ENCODE measurements at regions not wholly inside any gene's neighbourhood (a gene's known extent, or its start where the extent isn't known, plus 50 kb on each side); places are given as distances from the start of the nearest gene placed in this dataset.
"Not testable (repeated sequence)": the region's sequence is repeated elsewhere in the genome, so short reads cannot be mapped to it uniquely, and the experiment has no call there.

GRCh38 chr5:62994842-62995241 is 416.2 kb downstream of the LRRC70 start:
- not testable (repeated sequence) for DNase-seq (ENCODE audit: low read depth in 2 of 3, low spot score in 2 of 3)

DNA sequence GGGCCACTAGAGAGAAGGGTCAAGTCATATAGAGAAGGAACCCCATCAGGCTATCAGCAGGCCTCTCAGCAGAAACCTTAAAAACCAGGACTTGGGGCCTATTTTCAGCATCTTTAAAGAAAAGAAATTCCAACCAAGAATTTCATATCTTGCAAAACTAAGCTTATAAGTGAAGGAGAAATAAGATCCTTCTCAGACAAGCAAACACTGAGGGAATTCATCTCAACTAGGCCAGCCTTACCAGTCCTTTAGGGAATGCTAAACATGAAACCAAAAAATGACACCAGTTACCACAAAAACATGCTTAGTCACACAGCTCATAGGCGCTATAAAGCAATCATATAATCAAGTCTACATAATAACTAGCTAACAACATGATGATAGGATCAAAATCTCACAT is 407.1 kb downstream of the LRRC70 start:
- no peak for DNase-seq (ENCODE audit: low read depth in 2 of 3, low spot score in 2 of 3)

DNA sequence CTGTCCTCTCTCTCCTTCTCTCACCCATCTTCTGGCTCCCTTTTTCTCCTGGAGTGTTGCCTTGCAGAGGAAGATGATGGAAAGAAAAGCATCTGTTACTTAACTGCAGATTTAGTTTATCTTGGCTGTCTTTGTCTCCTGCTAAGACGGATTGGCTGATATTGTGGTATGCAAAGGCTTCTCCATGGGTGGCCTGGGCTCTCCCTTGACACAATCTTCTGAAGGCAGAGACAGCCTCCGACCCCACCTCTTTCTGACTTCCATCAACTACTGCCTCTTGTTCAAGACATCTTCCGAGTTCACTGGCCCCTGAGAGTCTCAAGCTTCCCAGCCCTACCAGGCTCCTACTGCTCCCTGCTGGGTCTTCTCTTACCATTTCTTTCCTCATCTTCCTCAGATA is 403.7 kb downstream of the LRRC70 start:
- no peak for DNase-seq (ENCODE audit: low read depth in 2 of 3, low spot score in 2 of 3)

DNA sequence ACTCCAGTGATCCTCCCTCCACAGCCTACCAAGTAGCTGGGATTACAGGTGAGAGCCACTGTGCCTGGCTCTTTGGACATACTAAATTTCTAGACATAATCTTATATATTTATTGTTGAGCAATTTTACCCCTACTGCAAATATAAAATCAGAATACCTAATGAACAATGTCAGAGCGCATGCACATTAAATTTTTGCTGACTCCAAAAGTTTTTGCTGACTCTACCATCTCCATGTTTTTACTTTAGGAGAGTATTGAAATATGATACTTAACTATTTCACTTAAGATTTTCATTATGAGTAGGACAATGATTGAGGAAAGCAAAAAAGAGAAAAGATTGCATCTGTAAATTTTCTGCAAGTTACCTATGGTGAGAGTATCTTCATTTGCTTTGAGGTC is 402.3 kb downstream of the LRRC70 start:
- DNase-seq (ENCODE audit: low read depth in 2 of 3, low spot score in 2 of 3), result no peak

DNA sequence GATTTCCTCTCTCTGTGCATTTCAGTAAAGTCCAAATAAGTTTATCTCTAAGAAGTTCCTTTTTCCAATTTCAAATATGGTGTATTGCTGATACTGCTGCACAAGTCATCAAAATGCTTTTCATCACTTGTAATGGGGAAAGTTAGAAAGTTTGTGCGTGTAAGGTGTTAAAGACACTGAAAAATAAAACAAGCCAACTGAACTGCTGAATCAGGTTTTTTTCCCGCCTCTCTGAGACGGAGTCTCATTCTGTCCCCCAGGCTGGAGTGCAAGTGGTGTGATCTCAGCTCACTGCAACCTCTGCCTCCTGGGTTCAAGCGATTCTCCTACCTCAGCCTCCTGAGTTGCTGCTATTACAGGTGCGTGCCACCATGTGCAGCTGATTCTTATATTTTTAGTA is 400.9 kb downstream of the LRRC70 start:
- no peak for DNase-seq (ENCODE audit: low read depth in 2 of 3, low spot score in 2 of 3)

DNA sequence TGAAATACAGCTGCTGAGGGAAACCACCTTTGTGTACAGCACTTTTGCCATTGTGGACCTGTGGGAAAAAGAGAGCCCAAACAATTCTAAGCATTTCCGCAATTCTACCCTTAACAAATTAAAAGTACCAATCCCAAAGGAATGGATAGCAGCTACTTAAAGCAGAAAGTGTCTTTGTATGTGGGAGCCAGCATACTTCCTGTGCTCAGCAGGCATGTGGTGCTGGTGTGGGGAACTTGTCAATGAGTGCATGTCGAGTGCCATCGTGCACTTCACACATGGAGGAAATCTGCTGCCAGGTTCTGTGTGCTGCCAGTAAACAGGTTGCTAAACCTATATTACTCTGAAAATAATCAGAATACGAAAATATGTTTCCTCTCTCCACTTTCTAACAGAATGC is 399.0 kb downstream of the LRRC70 start:
- no peak for DNase-seq (ENCODE audit: low read depth in 2 of 3, low spot score in 2 of 3)

GRCh38 chr5:62974623-62975022 is 396.0 kb downstream of the LRRC70 start:
- DNase-seq (ENCODE audit: low read depth in 2 of 3, low spot score in 2 of 3), result no peak

- DNase-seq (ENCODE audit: low read depth in 2 of 3, low spot score in 2 of 3), result no peak
Measured at GRCh38 chr5:62969409-62970120, 390.9 kb downstream of the LRRC70 start.

DNA sequence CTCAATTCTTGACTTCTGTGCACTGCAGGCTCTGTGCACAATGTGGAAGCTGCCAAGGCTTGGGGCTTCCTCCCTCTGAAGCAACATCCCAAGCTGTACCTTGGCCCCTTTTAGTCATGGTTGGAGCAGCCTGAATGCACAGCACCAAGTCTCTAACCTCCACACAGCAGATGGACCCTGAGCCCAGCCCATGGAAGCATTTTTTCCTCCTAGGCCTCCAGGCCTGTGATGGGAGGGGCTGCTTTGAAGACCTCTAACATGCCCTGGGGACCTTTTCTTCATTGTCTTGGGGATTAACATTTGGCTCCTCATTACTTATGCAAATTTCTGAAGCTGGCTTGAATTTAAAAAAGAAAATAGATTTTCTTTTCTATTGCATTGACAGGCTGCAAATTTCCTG is 385.8 kb downstream of the LRRC70 start:
- no peak for DNase-seq (ENCODE audit: low read depth in 2 of 3, low spot score in 2 of 3)

DNA sequence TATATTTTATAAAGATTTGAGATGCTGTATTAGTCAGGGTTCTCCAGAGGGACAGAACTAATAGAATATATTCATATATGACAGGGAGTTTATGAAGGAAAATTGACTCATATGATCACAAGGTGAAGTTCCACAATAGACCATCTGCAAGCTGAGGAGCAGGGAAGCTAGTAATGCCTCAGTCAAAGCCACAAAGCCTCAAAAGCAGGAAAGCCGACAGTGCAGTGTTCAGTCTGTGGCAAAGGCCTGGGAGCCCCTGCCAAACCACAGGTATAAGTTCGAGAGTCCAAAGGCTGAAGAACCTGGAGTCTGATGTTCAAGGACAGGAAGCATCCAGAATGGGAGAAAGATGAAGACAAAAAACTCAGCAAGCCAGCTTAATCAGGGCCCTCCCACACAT is 382.2 kb downstream of the LRRC70 start:
- DNase-seq (ENCODE audit: low read depth in 2 of 3, low spot score in 2 of 3), result no peak

GRCh38 chr5:62956597-62956996 is 378.0 kb downstream of the LRRC70 start:
- DNase-seq (ENCODE audit: low read depth in 2 of 3, low spot score in 2 of 3), result no peak

DNA sequence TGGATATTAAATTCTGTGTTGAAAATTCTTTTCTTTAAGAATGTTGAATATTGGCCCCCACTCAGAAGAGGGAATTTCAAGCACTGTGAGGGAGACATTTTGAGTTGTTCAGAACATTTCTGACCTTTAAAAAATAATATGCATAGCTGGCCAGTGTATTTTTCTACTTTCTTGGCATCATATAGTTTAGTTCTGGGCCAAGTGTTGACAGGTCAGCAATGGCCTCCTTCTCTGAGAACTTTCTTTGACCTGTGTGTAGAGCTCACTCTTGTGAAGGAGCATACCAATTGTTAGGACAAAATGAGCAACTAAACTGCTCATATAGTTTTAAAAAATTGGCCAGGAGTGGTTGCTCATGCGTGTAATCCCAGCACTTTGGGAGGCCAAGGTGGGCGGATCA is 376.0 kb downstream of the LRRC70 start:
- no peak for DNase-seq (ENCODE audit: low read depth in 2 of 3, low spot score in 2 of 3)

- DNase-seq (ENCODE audit: low read depth in 2 of 3, low spot score in 2 of 3), result no peak
Measured at GRCh38 chr5:62948301-62948700, 369.7 kb downstream of the LRRC70 start.

DNA sequence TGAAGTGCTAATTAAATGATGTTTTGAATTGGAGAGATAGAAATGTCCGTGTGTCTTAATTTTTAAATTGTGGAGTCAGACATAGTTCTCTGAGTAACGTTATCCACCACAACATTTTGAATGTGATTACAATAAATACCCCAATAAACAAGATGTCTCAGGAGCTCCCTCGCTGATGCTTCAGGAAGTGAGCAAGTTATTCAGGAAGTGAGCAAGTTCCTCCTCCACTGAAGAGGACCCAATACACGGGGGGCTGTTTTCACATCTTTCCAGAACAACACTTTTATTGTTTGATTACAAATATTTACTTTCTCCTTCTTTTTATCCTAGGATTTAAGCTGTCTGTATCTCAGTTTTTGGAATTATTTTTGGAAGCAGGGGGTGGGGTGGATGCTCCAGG is 363.8 kb downstream of the LRRC70 start:
- no peak for DNase-seq (ENCODE audit: low read depth in 2 of 3, low spot score in 2 of 3)

DNA sequence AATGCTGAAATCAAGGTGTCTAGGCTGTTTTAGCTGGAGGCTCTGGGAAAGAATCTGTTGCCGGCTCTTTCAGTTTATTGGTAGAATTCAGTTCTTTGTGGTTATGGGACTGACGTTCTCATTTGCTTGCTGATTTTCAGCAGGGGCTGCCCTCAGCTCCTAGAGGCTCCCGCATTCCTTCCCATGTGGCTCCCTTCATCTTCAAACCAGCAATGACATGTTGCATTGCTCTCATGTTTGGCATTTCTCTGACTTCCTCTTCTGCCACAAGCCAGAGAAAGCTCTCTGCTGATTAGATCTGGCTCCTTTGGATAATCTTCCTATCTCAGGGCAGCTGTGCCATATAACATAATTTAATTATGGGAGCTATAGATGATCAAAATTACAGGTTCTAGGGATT is 360.3 kb downstream of the LRRC70 start:
- DNase-seq (ENCODE audit: low read depth in 2 of 3, low spot score in 2 of 3), result no peak

- no peak for DNase-seq (ENCODE audit: low read depth in 2 of 3, low spot score in 2 of 3)
Measured at GRCh38 chr5:62937661-62938558, 359.3 kb downstream of the LRRC70 start.

DNA sequence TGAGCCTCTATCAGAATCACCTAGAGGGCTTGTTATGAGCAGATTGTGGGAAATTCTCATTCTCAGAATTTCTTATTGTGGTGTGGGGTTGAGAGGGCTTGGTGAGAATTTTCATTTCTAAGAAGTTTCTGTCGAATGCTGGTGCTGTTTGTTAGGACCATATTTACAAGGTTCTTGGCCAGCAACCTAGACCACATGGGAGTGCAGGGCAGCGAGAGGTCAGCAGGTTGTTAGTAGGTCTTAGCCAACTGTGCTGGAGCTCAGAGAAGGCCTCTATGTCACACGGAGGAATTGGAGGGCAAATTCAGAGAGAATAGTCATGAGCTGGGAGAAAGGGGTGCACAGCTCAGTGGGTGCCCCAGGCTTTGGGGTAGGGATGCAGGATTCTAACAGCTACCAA is 357.0 kb downstream of the LRRC70 start:
- DNase-seq (ENCODE audit: low read depth in 2 of 3, low spot score in 2 of 3), result no peak

GRCh38 chr5:62934319-62934718 is 355.7 kb downstream of the LRRC70 start:
- DNase-seq (ENCODE audit: low read depth in 2 of 3, low spot score in 2 of 3), result no peak

DNA sequence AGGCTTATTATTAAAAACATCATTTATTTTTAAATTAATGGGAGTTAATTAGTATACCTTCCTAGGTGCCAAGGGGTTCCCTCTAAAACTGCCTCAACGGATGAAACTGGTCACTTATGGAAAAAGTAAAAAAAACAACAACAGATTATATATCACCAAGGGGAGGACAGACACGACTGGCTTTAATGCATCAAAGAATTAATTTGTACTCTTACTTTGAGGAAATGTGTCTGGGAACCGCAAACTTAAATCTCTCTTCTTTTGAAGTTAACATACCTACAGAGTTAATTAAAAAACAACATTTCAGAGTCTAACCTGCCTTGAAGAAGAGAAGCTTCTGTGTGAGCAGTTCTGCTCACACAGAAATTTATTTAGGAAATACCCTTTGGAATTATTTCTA is 354.6 kb downstream of the LRRC70 start:
- no peak for DNase-seq (ENCODE audit: low read depth in 2 of 3, low spot score in 2 of 3)

DNA sequence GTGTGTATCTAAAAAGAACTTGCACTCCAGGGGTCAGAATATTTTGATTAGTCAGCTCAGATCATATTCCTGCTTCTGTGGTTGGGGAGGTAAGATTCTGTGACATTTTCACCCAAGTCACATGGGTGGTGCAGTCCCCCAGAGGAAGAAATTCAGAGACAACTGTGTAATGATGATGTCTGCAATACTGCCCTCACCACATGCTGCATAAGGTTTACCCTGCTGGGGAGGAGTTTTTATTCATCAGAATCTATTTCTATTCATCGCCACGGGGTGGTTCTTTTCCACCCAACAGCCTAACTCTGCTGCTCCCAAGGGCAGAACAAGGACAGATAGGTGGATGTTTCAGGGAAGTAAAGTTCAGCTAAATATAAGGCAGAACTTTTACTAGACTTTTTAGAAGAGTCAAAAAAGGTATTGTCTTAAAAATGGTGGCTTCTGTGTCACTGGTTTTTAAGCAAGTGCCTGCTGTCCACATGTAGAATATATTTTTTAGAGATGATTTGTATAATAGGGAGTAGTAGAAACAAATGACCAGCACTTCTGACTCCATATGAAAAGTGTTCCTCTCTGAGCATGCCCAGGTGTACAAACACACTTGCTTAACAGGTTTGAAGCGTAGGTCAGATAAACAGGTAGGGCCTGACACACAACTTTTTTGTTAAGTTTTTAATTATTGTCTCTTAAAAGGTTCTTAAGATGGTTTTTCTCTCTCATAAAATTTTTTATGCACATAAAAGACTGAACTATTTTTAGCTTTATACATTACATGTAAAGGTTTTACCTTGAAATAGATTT is 352.7 kb downstream of the LRRC70 start:
- DNase-seq (ENCODE audit: low read depth in 2 of 3, low spot score in 2 of 3), result no peak

DNA sequence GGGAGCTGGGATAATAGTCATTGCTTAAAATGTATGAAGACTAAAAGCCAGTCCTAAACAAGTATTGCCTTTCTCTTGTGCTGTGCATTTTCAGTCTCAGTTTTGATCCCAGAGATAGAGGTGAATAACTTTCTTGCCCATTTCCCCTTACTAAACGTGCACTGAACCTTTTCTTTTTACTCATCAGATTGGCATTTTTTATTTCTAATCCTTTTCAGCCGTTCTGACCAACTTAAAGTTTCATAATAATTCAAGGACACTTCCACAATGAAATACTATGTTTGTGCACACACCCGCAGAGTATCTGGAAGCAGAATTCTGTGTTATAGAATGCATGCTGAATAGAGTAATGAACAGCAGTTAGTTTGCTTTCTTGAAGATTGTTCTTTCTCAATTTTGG is 343.6 kb downstream of the LRRC70 start:
- DNase-seq (ENCODE audit: low read depth in 2 of 3, low spot score in 2 of 3), result no peak

DNA sequence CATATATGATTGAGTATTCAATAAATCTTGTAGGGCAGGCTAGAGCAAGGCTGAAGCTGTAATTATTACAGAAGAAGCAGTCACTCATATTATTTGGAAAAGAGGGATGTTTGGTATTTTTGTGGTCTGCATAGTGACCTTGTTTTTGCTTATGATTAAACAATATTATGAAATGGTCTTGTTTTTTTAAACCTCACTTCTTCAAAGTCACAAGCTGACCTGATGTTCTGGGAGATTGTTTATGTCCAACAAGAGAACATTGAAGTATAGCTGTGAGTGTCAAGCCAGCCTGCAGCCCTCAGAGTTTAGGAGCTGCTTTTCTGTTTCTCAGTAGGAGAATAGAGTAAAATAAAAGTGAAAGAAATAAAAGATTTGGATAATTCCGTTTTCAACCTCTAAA is 342.2 kb downstream of the LRRC70 start:
- DNase-seq (ENCODE audit: low read depth in 2 of 3, low spot score in 2 of 3), result no peak

Measured in activated CD8-positive, alpha-beta memory T cell treated with anti-CD3 and anti-CD28 coated beads for 48 hours (primary cell).